A549 (cell line): ENCODE measurements at regions not wholly inside any gene's neighbourhood (a gene's known extent, or its start where the extent isn't known, plus 50 kb on each side); places are given as distances from the start of the nearest gene placed in this dataset.

ENCODE experiments used
- CBX8 ChIP-seq: fragments of 200-600 bp; sonication (generic); IDR thresholded peaks from 2 replicates; pipeline ENCODE4 v1.6.1; 2016
- CHD4 ChIP-seq: fragments of 200-600 bp; sonication (generic); IDR thresholded peaks from 2 replicates; pipeline ENCODE4 v1.6.1; 2016; ENCODE audit warnings: antibody characterized with exemption, mild to moderate bottlenecking, borderline replicate concordance
- EP300 ChIP-seq, 2 experiments: fragments of >200 bp; sonication (Bioruptor Twin); formaldehyde crosslinking; IDR thresholded peaks; 2 replicates in 1 of 2; 3 replicates in 1 of 2; pipeline ENCODE4 v1.6.1; 2016 to 2017
- ESRRA ChIP-seq: fragments of 150-350 bp; IDR thresholded peaks from 2 replicates; pipeline ENCODE4 v1.6.1; 2014; ENCODE audit warnings: mild to moderate bottlenecking, low read length, borderline replicate concordance
- HOXB5 ChIP-seq: fragments of 250-450 bp; sonication (Bioruptor Pico); IDR thresholded peaks from 2 replicates; pipeline ENCODE4 v1.5.0; 2020; ENCODE audit warnings: mild to moderate bottlenecking, moderate library complexity
- POLR2A ChIP-seq: IDR thresholded peaks from 2 replicates; pipeline ENCODE4 v1.6.1; 2012; ENCODE audit warnings: mild to moderate bottlenecking, low read length
- RAD21 ChIP-seq, 2 experiments: fragments of >200 bp in 1 of 2; sonication (Bioruptor Twin) in 1 of 2; formaldehyde crosslinking in 1 of 2; IDR thresholded peaks in 1 of 2; conservative IDR thresholded peaks in 1 of 2; 2 replicates in 1 of 2; 3 replicates in 1 of 2; pipeline ENCODE4 v1.6.1; 2012 to 2018; ENCODE audit warnings: inconsistent platforms in 1 of 2
- SMC3 ChIP-seq: fragments of >200 bp; sonication (Bioruptor Twin); formaldehyde crosslinking; IDR thresholded peaks from 3 replicates; pipeline ENCODE4 v1.6.1; 2018; ENCODE audit warnings: inconsistent platforms
- ZFP36 ChIP-seq: fragments of 450-650 bp; IDR thresholded peaks from 2 replicates; pipeline ENCODE4 v1.6.1; 2014; ENCODE audit warnings: borderline replicate concordance; ENCODE audit not compliant: partially characterized antibody
- TF ChIP-seq, protein P1 (sequence below): fragments of >200 bp; sonication (Bioruptor Twin); formaldehyde crosslinking; IDR thresholded peaks from 3 replicates; pipeline ENCODE4 v1.5.1; 2016
- TF ChIP-seq, protein P2 (sequence below): IDR thresholded peaks from 2 replicates; pipeline ENCODE4 v1.6.1; 2012

DNA sequence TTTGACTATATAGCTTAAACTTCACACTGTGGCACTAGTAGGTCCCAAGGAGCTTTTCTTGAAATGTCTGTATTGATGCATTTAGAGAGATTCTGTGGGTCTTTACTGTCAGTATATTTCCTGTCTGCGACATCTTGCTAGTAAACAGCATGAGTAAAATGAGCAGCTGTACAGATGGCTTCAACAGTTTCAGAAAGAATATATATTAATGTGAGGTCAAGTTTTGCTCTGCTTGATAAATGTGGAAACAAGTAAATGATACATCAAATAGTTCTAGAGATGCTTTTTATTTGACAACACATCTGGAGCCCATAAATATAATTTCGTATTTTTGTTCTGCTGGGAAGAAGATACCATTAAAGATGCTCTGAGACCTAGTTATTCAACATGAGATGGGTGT is 310.9 kb upstream of the COL3A1 start:
- TF ChIP-seq, protein P1, sequence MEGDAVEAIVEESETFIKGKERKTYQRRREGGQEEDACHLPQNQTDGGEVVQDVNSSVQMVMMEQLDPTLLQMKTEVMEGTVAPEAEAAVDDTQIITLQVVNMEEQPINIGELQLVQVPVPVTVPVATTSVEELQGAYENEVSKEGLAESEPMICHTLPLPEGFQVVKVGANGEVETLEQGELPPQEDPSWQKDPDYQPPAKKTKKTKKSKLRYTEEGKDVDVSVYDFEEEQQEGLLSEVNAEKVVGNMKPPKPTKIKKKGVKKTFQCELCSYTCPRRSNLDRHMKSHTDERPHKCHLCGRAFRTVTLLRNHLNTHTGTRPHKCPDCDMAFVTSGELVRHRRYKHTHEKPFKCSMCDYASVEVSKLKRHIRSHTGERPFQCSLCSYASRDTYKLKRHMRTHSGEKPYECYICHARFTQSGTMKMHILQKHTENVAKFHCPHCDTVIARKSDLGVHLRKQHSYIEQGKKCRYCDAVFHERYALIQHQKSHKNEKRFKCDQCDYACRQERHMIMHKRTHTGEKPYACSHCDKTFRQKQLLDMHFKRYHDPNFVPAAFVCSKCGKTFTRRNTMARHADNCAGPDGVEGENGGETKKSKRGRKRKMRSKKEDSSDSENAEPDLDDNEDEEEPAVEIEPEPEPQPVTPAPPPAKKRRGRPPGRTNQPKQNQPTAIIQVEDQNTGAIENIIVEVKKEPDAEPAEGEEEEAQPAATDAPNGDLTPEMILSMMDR: no peak
- TF ChIP-seq EP300 (IDR thresholded peaks at IDR 0.05) (no peak), HOXB5 (no peak), CBX8 (no peak), SMC3 (no peak), POLR2A (no peak), ZFP36 (no peak), RAD21 (conservative IDR thresholded peaks at IDR 0.05 in 1 of 2, IDR thresholded peaks at IDR 0.05 in 1 of 2) (no peak), ESRRA (no peak), CHD4 (no peak)
- TF ChIP-seq, protein P2, sequence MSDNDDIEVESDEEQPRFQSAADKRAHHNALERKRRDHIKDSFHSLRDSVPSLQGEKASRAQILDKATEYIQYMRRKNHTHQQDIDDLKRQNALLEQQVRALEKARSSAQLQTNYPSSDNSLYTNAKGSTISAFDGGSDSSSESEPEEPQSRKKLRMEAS: no peak
